HUES64 (cell line): ENCODE measurements at regions not wholly inside any gene's neighbourhood (a gene's known extent, or its start where the extent isn't known, plus 50 kb on each side); places are given as distances from the start of the nearest gene placed in this dataset.

ENCODE experiments used
- H3K27ac ChIP-seq: 2 replicates; pipeline ENCODE4 v1.7.0; 2013; ENCODE audit warnings: low read depth, low read length, inconsistent platforms
- H3K27me3 ChIP-seq: 2 replicates; pipeline ENCODE4 v1.6.1; 2013; ENCODE audit warnings: mild to moderate bottlenecking, low read length; ENCODE audit not compliant: insufficient read depth
- H3K36me3 ChIP-seq: 2 replicates; pipeline ENCODE4 v1.6.1; 2013; ENCODE audit warnings: mild to moderate bottlenecking, low read length; ENCODE audit not compliant: insufficient read depth
- H3K4me1 ChIP-seq: 2 replicates; pipeline ENCODE4 v1.6.1; 2013; ENCODE audit warnings: mild to moderate bottlenecking, low read length, moderate library complexity; ENCODE audit not compliant: insufficient read depth
- H3K4me3 ChIP-seq: 2 replicates; pipeline ENCODE4 v1.5.1; 2013; ENCODE audit warnings: mild to moderate bottlenecking, low read length, moderate library complexity
- H3K9ac ChIP-seq: 2 replicates; pipeline ENCODE4 v1.6.1; 2013; ENCODE audit warnings: mild to moderate bottlenecking, low read depth, low read length
- H3K9me3 ChIP-seq: 2 replicates; pipeline ENCODE4 v1.6.1; 2013; ENCODE audit warnings: low read depth, low read length; ENCODE audit not compliant: insufficient read depth
- WGBS: fragments of 150-250, 120-280 bp; methylation state at CpG from one replicate; pipeline ENCODE4 v1.1.7; 2013; ENCODE audit warnings: missing lambda C conversion rate; 5-methylcytosine and 5-hydroxymethylcytosine counted together

- Histone ChIP-seq H3K27me3 (no peaks in the 10 kb centered on the region), H3K9me3 (no peaks in the 10 kb centered on the region), H3K36me3 (no peaks in the 10 kb centered on the region), H3K9ac (no peak overlapping the region), H3K27ac (no peak overlapping the region), H3K4me3 (no peak overlapping the region), H3K4me1 (peaks cover 7% of the 10 kb centered on the region; the same call in 1 of the 2 replicates)
- WGBS = 66% methylated on average over 15 of the region's 15 CpGs
Measured at GRCh38 chr1:228968891-228969606, 233.8 kb downstream of the RHOU start.

GRCh38 chr1:228969953-228970800 lies 234.9 kb downstream of the RHOU start:
- WGBS = 83% methylated on average over 11 of the region's 11 CpGs
- H3K9ac ChIP-seq = no peak overlapping the region

GRCh38 chr1:228972576-228972975 lies 237.3 kb downstream of the RHOU start:
- WGBS = 98% methylated on average over 2 of the region's 2 CpGs
- no peaks in the 10 kb centered on the region for H3K9me3 ChIP-seq
- no peaks in the 10 kb centered on the region for H3K27me3 ChIP-seq
- no peaks in the 10 kb centered on the region for H3K36me3 ChIP-seq
- H3K4me1 ChIP-seq = peaks cover 3% of the 10 kb centered on the region; the same call in 1 of the 2 replicates
- no peak overlapping the region for H3K27ac ChIP-seq
- no peak overlapping the region for H3K4me3 ChIP-seq
- H3K9ac ChIP-seq = no peak overlapping the region

More at GRCh38 chr1:228969953-228970800, 234.9 kb downstream of the RHOU start:
- Histone ChIP-seq H3K9me3 (no peaks in the 10 kb centered on the region), H3K4me1 (peaks cover 3% of the 10 kb centered on the region; the same call in 1 of the 2 replicates), H3K36me3 (no peaks in the 10 kb centered on the region), H3K27me3 (no peaks in the 10 kb centered on the region), H3K4me3 (no peak overlapping the region), H3K27ac (no peak overlapping the region)

- Histone ChIP-seq H3K36me3 (no peaks in the 10 kb centered on the region), H3K4me3 (no peak overlapping the region), H3K27me3 (no peaks in the 10 kb centered on the region), H3K9me3 (no peaks in the 10 kb centered on the region), H3K4me1 (peaks cover 9% of the 10 kb centered on the region), H3K27ac (no peak overlapping the region), H3K9ac (no peak overlapping the region)
- 88% methylated on average over 7 of the region's 7 CpGs for WGBS
Measured at GRCh38 chr1:228974273-228974672, 239.0 kb downstream of the RHOU start.

- Histone ChIP-seq H3K27me3 (no peaks in the 10 kb centered on the region), H3K36me3 (no peaks in the 10 kb centered on the region), H3K27ac (no peak overlapping the region), H3K4me3 (no peak overlapping the region), H3K9me3 (no peaks in the 10 kb centered on the region), H3K4me1 (peaks cover 19% of the 10 kb centered on the region), H3K9ac (no peak overlapping the region)
- 91% methylated on average over 8 of the region's 8 CpGs for WGBS
Measured at GRCh38 chr1:228975238-228975907, 240.1 kb downstream of the RHOU start.

- Histone ChIP-seq H3K27me3 (no peaks in the 10 kb centered on the region), H3K27ac (no peak overlapping the region), H3K36me3 (no peaks in the 10 kb centered on the region), H3K9ac (no peak overlapping the region), H3K4me1 (peaks cover 19% of the 10 kb centered on the region), H3K4me3 (no peak overlapping the region), H3K9me3 (no peaks in the 10 kb centered on the region)
- 75% methylated on average over 6 of the region's 6 CpGs for WGBS
Measured at GRCh38 chr1:228976316-228976715, 241.0 kb downstream of the RHOU start.

GRCh38 chr1:228977307-228977706 lies 242.0 kb downstream of the RHOU start:
- Histone ChIP-seq H3K4me1 (peaks cover 19% of the 10 kb centered on the region), H3K4me3 (no peak overlapping the region), H3K9me3 (no peaks in the 10 kb centered on the region), H3K36me3 (no peaks in the 10 kb centered on the region), H3K27ac (no peak overlapping the region), H3K27me3 (no peaks in the 10 kb centered on the region), H3K9ac (no peak overlapping the region)
- 80% methylated on average over 6 of the region's 8 CpGs for WGBS

GRCh38 chr1:228977741-228978140 lies 242.5 kb downstream of the RHOU start:
- no peaks in the 10 kb centered on the region for H3K9me3 ChIP-seq
- peaks cover 19% of the 10 kb centered on the region for H3K4me1 ChIP-seq
- H3K27me3 ChIP-seq = no peaks in the 10 kb centered on the region
- no peak overlapping the region for H3K27ac ChIP-seq
- H3K36me3 ChIP-seq = no peaks in the 10 kb centered on the region
- H3K4me3 ChIP-seq = no peak overlapping the region
- 90% methylated on average over 3 of the region's 3 CpGs for WGBS
- H3K9ac ChIP-seq = no peak overlapping the region

GRCh38 chr1:228978484-228979324 lies 243.4 kb downstream of the RHOU start:
- no peaks in the 10 kb centered on the region for H3K27me3 ChIP-seq
- H3K9ac ChIP-seq = no peak overlapping the region
- WGBS = 75% methylated on average over 14 of the region's 14 CpGs
- H3K27ac ChIP-seq = no peak overlapping the region
- H3K4me1 ChIP-seq = peaks cover 19% of the 10 kb centered on the region
- H3K4me3 ChIP-seq = no peak overlapping the region
- no peaks in the 10 kb centered on the region for H3K36me3 ChIP-seq
- H3K9me3 ChIP-seq = no peaks in the 10 kb centered on the region

GRCh38 chr1:228979325-228979699 lies 244.0 kb downstream of the RHOU start:
- peaks cover 19% of the 10 kb centered on the region for H3K4me1 ChIP-seq
- H3K27me3 ChIP-seq = no peaks in the 10 kb centered on the region
- no peak overlapping the region for H3K27ac ChIP-seq
- no peaks in the 10 kb centered on the region for H3K9me3 ChIP-seq
- no peaks in the 10 kb centered on the region for H3K36me3 ChIP-seq
- no peak overlapping the region for H3K9ac ChIP-seq
- 85% methylated on average over 7 of the region's 7 CpGs for WGBS
- no peak overlapping the region for H3K4me3 ChIP-seq
